NB4 (cell line): ENCODE measurements at regions not wholly inside any gene's neighbourhood (a gene's known extent, or its start where the extent isn't known, plus 50 kb on each side); places are given as distances from the start of the nearest gene placed in this dataset.

ENCODE experiments used
- DNase-seq: peaks from one replicate; pipeline ENCODE4 v3.0.0; 2010; ENCODE audit warnings: low read depth
- H3K4me3 ChIP-seq: one replicate; pipeline ENCODE4 v1.5.1; 2011; ENCODE audit warnings: mild to moderate bottlenecking, low read depth, low read length, moderate library complexity
- MYC ChIP-seq: IDR thresholded peaks from 2 replicates; pipeline ENCODE4 v1.6.1; 2011; ENCODE audit warnings: low read depth, low read length
- POLR2A ChIP-seq: IDR thresholded peaks from 2 replicates; pipeline ENCODE4 v1.6.1; 2011; ENCODE audit warnings: mild to moderate bottlenecking; ENCODE audit not compliant: insufficient read length; ENCODE audit errors: extremely low read depth
- TF ChIP-seq, protein P1 (sequence below): IDR thresholded peaks from one replicate; pipeline ENCODE4 v1.5.1; 2012; ENCODE audit warnings: low read depth, low read length
- TF ChIP-seq, protein P2 (sequence below): IDR thresholded peaks from 2 replicates; pipeline ENCODE4 v1.6.1; 2011; ENCODE audit warnings: low read depth, low read length

GRCh38 chr16:66044089-66044488 lies 322.4 kb upstream of the CDH5 start:
- H3K4me3 ChIP-seq, result no peak overlapping the region
- TF ChIP-seq, protein P1, sequence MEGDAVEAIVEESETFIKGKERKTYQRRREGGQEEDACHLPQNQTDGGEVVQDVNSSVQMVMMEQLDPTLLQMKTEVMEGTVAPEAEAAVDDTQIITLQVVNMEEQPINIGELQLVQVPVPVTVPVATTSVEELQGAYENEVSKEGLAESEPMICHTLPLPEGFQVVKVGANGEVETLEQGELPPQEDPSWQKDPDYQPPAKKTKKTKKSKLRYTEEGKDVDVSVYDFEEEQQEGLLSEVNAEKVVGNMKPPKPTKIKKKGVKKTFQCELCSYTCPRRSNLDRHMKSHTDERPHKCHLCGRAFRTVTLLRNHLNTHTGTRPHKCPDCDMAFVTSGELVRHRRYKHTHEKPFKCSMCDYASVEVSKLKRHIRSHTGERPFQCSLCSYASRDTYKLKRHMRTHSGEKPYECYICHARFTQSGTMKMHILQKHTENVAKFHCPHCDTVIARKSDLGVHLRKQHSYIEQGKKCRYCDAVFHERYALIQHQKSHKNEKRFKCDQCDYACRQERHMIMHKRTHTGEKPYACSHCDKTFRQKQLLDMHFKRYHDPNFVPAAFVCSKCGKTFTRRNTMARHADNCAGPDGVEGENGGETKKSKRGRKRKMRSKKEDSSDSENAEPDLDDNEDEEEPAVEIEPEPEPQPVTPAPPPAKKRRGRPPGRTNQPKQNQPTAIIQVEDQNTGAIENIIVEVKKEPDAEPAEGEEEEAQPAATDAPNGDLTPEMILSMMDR, result no peak
- TF ChIP-seq POLR2A, result no peak
- TF ChIP-seq, protein P2, sequence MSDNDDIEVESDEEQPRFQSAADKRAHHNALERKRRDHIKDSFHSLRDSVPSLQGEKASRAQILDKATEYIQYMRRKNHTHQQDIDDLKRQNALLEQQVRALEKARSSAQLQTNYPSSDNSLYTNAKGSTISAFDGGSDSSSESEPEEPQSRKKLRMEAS, result no peak
- TF ChIP-seq MYC, result no peak
- no peak for DNase-seq

DNA sequence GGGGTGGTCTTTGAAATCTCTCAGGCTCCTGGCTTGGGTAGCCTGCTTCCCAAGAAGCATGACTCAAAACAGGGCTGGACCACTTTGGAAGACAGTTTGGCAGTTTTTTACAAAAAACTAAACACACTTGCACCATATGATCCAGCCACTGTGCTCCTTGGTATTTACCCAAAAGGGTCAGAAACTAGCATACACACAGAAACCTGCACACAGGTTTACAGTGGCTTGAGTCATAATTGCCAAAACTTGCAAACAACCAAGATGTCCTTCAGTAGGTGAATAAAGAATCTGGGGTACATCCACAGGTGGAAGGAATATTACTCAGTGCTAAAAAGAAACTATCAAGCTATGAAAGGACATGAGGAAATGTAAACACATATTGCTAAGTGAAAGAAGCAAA lies 323.2 kb upstream of the CDH5 start:
- no peak for DNase-seq
- no peak for TF ChIP-seq MYC
- no peak for TF ChIP-seq POLR2A
- TF ChIP-seq, protein P1, result no peak
- no peak overlapping the region for H3K4me3 ChIP-seq

- no peak overlapping the region for H3K4me3 ChIP-seq
- TF ChIP-seq, protein P2, result no peak
- TF ChIP-seq POLR2A, result no peak
- TF ChIP-seq, protein P1, result no peak
- no peak for TF ChIP-seq MYC
These were observed 324.1 kb upstream of the CDH5 start for GRCh38 chr16:66042341-66042740.

DNA sequence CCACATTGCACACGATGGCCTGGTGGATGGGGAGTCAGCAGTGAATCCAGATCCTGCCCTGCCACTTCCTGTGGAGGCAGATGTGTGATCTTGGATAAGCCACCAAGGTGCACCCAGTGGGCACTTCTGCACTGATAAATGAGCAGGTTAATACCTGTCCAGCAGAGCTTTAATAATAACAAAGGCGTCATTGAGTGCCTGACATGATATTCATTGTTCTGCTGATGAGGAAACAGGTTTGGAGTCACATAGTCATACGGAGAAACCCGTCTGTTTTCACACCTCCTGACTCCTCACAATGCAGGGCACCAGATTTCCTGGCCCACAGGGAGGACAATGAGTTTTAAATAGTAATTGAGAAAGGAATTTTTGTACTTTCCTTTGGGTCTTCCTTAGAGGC lies 324.6 kb upstream of the CDH5 start:
- TF ChIP-seq, protein P2, result no peak
- TF ChIP-seq MYC (no peak), POLR2A (no peak)
- TF ChIP-seq, protein P1, result no peak
- no peak overlapping the region for H3K4me3 ChIP-seq
- DNase-seq, result no peak

More at GRCh38 chr16:66042341-66042740, 324.1 kb upstream of the CDH5 start:
- no peak for DNase-seq

DNA sequence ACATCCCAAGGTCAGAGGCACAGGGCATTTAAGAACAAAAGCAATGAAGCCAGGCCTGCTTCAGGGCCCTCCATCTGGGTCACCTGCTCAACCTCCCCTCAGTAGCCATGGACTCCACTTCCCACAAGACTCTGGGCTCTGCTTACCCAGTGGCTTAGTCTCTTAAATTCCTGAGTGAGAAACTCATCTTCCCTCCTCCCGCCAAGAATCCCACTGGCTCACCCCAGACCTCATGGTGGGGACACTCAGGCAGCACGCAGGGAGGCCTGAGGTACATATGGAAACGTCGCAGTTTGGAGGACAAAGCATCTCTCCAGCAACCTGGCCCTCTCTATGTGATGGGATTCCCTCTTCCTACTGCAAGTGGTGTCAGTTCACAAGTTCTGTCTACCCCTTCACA lies 326.7 kb upstream of the CDH5 start:
- TF ChIP-seq, protein P2, result no peak
- TF ChIP-seq, protein P1, result no peak
- TF ChIP-seq MYC (no peak), POLR2A (no peak)
- no peak for DNase-seq

More for the DNA sequence above, 326.7 kb upstream of the CDH5 start:
- H3K4me3 ChIP-seq, result no peak overlapping the region
